Suprapubic skin (tissue), 4 donors: ENCODE measurements at regions not wholly inside any gene's neighbourhood (a gene's known extent, or its start where the extent isn't known, plus 50 kb on each side); places are given as distances from the start of the nearest gene placed in this dataset.

Experiments used
- DNase-seq, 2 donors: peaks; one replicate each; pipeline ENCODE4 v3.0.0-alpha.2; 2019; ENCODE audit warnings: low spot score in 2 of 2
- H3K27ac ChIP-seq: fragments of 200-600 bp; sonication (generic); one replicate; pipeline ENCODE4 v1.5.1; 2019
- H3K27me3 ChIP-seq: fragments of 200-600 bp; sonication (generic); one replicate; pipeline ENCODE4 v1.5.1; 2019
- H3K36me3 ChIP-seq: fragments of 200-600 bp; sonication (generic); one replicate; pipeline ENCODE4 v1.5.1; 2019
- H3K4me1 ChIP-seq: fragments of 200-600 bp; sonication (generic); one replicate; pipeline ENCODE4 v1.5.1; 2019
- H3K4me3 ChIP-seq: fragments of 200-600 bp; sonication (generic); one replicate; pipeline ENCODE4 v1.5.1; 2019; ENCODE audit warnings: mild to moderate bottlenecking
- H3K9me3 ChIP-seq: fragments of 200-600 bp; sonication (generic); one replicate; pipeline ENCODE4 v1.5.1; 2019
- EP300 ChIP-seq: sonication (generic); formaldehyde crosslinking; IDR thresholded peaks from one replicate; pipeline ENCODE4 v1.6.1; 2017; ENCODE audit warnings: antibody characterized with exemption
- POLR2A ChIP-seq, 2 donors: fragments of 450-650 bp; IDR thresholded peaks; one replicate each; pipeline ENCODE4 v1.6.1; 2017; ENCODE audit warnings: antibody characterized with exemption in 2 of 2, mild to moderate bottlenecking in 2 of 2, moderate library complexity in 2 of 2
- POLR2AphosphoS5 ChIP-seq, 3 donors: sonication (generic); formaldehyde crosslinking; IDR thresholded peaks; one replicate each; pipeline ENCODE4 v1.6.1; 2017; ENCODE audit warnings: antibody characterized with exemption in 3 of 3
- WGBS: methylation state at CpG from one replicate; pipeline ENCODE4 v1.1.5; 2018; 5-methylcytosine and 5-hydroxymethylcytosine counted together
- TF ChIP-seq, protein P1 (sequence below), 2 donors: fragments of 200-600 bp in 1 of 2; fragments of 450-650 bp in 1 of 2; sonication (generic) in 1 of 2; IDR thresholded peaks; one replicate each; pipeline ENCODE4 v1.5.1; 2016 to 2019; ENCODE audit warnings: antibody characterized with exemption in 2 of 2, mild to moderate bottlenecking in 1 of 2, moderate library complexity in 1 of 2

DNA sequence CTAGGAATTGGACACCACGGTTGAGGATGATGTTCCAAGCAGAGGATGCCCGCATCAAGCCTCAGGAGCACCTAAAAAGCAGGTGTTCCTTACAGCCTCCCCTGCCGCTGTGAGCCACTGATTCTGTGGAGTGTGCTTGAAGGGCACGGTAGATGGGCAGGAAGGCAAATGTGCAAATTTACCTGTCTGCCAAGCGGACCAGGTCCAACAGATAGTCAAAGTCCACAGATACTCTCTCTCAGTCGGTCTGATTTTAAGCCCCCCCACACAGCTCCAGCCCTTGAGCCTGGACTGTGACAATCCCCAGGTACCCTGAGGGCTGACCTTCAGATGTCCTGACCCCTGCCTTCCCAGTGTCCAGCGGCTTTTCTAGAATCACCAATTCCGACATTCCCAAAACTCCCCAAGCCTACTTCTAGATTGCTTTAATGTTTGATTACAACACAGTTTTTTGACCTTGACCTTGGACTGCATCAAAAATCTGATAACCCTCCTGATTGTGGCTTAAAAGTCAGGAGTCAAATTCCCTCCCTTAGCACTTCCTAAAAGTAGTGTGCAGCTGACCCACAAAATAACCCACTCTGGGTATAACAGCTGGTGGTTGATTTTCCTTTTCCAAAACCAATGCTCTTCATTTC is 208.8 kb upstream of the NCKAP5 start:
- Histone ChIP-seq H3K27me3 (no peaks in the 10 kb centered on the region), H3K9me3 (no peaks in the 10 kb centered on the region), H3K4me3 (no peak overlapping the region), H3K4me1 (peaks cover 18% of the 10 kb centered on the region), H3K27ac (no peak overlapping the region), H3K36me3 (no peaks in the 10 kb centered on the region)
- whole genome bisulfite sequencing, result 92% methylated on average over 6 of the region's 8 CpGs
- no peak for DNase-seq
- TF ChIP-seq POLR2A (IDR thresholded peaks at IDR 0.05) (no peak), EP300 (no peak), POLR2AphosphoS5 (IDR thresholded peaks at IDR 0.05) (no peak)
- TF ChIP-seq, protein P1, sequence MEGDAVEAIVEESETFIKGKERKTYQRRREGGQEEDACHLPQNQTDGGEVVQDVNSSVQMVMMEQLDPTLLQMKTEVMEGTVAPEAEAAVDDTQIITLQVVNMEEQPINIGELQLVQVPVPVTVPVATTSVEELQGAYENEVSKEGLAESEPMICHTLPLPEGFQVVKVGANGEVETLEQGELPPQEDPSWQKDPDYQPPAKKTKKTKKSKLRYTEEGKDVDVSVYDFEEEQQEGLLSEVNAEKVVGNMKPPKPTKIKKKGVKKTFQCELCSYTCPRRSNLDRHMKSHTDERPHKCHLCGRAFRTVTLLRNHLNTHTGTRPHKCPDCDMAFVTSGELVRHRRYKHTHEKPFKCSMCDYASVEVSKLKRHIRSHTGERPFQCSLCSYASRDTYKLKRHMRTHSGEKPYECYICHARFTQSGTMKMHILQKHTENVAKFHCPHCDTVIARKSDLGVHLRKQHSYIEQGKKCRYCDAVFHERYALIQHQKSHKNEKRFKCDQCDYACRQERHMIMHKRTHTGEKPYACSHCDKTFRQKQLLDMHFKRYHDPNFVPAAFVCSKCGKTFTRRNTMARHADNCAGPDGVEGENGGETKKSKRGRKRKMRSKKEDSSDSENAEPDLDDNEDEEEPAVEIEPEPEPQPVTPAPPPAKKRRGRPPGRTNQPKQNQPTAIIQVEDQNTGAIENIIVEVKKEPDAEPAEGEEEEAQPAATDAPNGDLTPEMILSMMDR (IDR thresholded peaks at IDR 0.05), result no peak

DNA sequence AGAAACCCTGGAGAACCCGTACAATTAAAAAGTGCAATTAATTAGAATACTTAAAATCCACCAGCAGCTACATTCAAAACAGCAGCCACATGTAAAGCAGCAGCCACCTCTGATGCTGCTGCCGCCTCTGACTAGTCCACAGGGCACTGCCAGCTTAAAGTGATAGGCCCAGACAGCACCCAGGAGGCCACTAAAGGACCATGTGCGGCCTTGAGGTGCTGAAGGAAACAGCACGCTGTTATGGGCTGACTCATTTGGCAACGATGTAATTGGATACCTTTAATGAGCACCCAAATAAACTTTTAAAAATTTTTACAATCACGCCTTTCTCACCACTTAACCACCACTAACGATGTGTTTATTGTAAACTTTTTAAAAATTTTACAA is 209.3 kb upstream of the NCKAP5 start:
- peaks cover 18% of the 10 kb centered on the region for H3K4me1 ChIP-seq
- no peak overlapping the region for H3K4me3 ChIP-seq
- TF ChIP-seq EP300 (no peak), POLR2A (IDR thresholded peaks at IDR 0.05) (no peak), POLR2AphosphoS5 (IDR thresholded peaks at IDR 0.05) (no peak)
- TF ChIP-seq, protein P1 (IDR thresholded peaks at IDR 0.05), result no peak
- H3K27ac ChIP-seq, result no peak overlapping the region
- H3K9me3 ChIP-seq, result no peaks in the 10 kb centered on the region
- 70% methylated on average over 7 of the region's 7 CpGs for WGBS
- H3K27me3 ChIP-seq, result no peaks in the 10 kb centered on the region
- DNase-seq, result no peak
- H3K36me3 ChIP-seq, result no peaks in the 10 kb centered on the region

DNA sequence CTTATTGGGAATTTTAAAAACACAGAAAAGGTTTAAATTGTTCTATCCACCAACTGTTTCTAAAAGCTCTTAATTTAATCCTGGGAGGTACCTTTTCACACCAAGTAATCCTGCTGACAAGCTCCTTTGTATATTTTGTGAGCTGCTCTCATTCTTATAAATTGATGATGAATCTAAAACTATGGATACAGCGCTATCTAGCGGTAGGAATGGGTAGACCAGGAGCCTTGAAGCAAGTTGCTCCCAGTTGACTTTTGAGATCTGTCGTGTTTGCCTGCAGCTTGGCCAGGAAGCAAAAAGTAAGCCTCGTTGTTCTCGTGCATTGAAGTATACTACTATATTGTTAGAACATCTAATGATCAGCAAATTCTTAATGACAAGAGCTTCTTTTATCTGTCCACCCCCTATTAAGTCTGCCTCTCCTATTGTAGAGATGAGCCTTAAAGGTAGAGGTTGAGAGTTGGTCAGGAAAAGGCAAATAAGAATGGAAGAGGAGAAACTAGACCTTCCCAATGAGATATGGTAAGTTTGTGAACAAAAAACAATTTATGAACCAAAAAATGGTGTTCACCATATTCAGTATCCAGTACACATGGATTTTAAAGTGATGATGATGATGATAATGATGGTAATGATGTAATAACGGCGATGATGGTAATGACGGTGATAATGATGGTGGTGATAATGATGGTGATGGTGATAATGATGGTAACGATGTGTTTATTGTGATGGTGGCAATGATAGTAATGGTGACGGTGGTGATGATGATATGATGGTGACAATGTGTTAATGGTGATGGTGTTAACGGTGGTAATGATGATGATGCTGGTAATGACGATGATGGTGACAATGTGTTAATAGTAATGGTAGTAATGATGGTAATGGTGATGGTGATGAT is 212.1 kb upstream of the NCKAP5 start:
- DNase-seq, result no peak
- WGBS, result 47% methylated on average over 12 of the region's 12 CpGs

DNA sequence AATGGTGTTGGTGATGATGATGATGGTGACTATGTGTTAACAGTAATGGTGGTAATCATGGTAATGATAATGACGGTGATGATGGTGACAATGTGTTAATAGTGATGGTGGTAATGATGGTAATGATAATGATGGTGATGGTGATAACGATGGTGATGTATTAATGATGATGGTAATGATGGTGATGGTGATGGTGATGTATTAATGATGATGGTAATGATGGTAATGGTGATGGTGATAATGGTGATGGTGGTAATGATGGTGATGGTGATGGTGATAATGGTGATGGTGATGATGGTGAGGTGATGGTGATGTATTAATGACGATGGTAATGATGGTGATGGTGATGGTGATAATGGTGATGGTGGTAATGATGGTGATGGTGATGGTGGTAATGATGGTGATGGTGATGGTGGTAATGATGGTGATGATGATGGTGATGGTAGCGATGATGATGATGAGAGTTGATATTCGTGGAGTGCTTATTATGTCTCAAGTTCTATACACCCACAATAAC is 212.8 kb upstream of the NCKAP5 start:
- Histone ChIP-seq H3K4me1 (no peaks in the 10 kb centered on the region), H3K36me3 (no peaks in the 10 kb centered on the region), H3K4me3 (no peak overlapping the region), H3K27me3 (no peaks in the 10 kb centered on the region), H3K9me3 (no peaks in the 10 kb centered on the region), H3K27ac (no peak overlapping the region)
- no peak for DNase-seq
- no peak for TF ChIP-seq POLR2A (IDR thresholded peaks at IDR 0.05)
- TF ChIP-seq, protein P1 (IDR thresholded peaks at IDR 0.05), result no peak
- no peak for TF ChIP-seq EP300
- TF ChIP-seq POLR2AphosphoS5 (IDR thresholded peaks at IDR 0.05), result no peak
- WGBS, result 79% methylated on average over 5 of the region's 5 CpGs

More for the DNA sequence above, 212.1 kb upstream of the NCKAP5 start:
- no peak for TF ChIP-seq POLR2AphosphoS5 (IDR thresholded peaks at IDR 0.05)
- TF ChIP-seq, protein P1 (IDR thresholded peaks at IDR 0.05), result peak; percentile 73 to 78
- TF ChIP-seq POLR2A (IDR thresholded peaks at IDR 0.05), result no peak
- TF ChIP-seq EP300, result no peak
- H3K4me3 ChIP-seq, result no peak overlapping the region
- no peaks in the 10 kb centered on the region for H3K9me3 ChIP-seq
- no peaks in the 10 kb centered on the region for H3K27me3 ChIP-seq
- H3K36me3 ChIP-seq, result no peaks in the 10 kb centered on the region
- no peak overlapping the region for H3K27ac ChIP-seq
- peaks cover 1% of the 10 kb centered on the region for H3K4me1 ChIP-seq

DNA sequence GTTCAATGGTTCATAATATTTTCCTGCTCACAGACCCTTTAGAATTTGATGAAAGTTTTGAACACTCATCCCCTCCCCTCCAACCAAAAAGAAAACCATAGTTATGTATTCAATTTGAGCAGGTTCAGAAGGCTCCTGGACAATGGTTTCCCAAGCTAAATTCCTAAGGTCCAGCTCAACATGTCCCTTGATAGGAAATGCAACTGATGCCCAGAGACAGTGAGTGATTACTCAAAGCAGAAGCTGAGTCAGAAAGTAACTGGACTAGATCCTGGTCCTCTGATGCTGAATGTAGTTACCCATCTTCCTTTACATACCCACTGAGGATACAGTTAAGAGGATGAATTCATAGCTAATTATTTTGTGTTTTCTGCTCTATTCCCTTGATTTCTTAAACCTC is 218.9 kb upstream of the NCKAP5 start:
- Histone ChIP-seq H3K27ac (no peak overlapping the region), H3K9me3 (no peaks in the 10 kb centered on the region), H3K4me3 (no peak overlapping the region), H3K27me3 (no peaks in the 10 kb centered on the region), H3K36me3 (no peaks in the 10 kb centered on the region), H3K4me1 (no peaks in the 10 kb centered on the region)
- no peak for DNase-seq
- TF ChIP-seq EP300 (no peak), POLR2AphosphoS5 (IDR thresholded peaks at IDR 0.05) (no peak), POLR2A (IDR thresholded peaks at IDR 0.05) (no peak)
- TF ChIP-seq, protein P1 (IDR thresholded peaks at IDR 0.05), result no peak
